ENCODE measurements at regions not wholly inside any gene's neighbourhood (a gene's known extent, or its start where the extent isn't known, plus 50 kb on each side); places are given as distances from the start of the nearest gene placed in this dataset.

DNA sequence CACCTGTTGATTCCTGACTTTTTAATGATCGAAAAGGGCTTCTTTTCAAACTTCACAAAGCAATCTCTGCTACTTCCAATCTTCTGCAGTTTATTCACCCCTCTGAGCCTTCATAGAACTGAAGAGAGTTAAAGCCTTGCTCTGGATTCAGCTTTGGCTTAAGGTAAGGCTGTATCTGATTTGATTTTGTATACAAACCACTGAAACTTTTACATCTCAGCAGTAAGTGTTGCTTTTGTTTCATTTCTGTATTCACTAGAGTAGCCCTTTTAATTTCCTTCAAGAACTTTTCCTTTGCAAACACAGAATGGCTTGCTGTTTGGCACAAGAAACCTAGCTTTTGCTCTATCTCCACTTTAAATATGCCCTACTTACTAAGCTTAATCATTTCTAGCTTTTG is 1193.0 kb upstream of the GBE1 start:
- TF ChIP-seq POLR2A (IDR thresholded peaks at IDR 0.05): no peak
- TF ChIP-seq, protein P1, sequence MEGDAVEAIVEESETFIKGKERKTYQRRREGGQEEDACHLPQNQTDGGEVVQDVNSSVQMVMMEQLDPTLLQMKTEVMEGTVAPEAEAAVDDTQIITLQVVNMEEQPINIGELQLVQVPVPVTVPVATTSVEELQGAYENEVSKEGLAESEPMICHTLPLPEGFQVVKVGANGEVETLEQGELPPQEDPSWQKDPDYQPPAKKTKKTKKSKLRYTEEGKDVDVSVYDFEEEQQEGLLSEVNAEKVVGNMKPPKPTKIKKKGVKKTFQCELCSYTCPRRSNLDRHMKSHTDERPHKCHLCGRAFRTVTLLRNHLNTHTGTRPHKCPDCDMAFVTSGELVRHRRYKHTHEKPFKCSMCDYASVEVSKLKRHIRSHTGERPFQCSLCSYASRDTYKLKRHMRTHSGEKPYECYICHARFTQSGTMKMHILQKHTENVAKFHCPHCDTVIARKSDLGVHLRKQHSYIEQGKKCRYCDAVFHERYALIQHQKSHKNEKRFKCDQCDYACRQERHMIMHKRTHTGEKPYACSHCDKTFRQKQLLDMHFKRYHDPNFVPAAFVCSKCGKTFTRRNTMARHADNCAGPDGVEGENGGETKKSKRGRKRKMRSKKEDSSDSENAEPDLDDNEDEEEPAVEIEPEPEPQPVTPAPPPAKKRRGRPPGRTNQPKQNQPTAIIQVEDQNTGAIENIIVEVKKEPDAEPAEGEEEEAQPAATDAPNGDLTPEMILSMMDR (IDR thresholded peaks at IDR 0.05): no peak

All from heart left ventricle (tissue), 13 donors.